Left ventricle myocardium inferior (tissue), 1 donor: ENCODE measurements at regions not wholly inside any gene's neighbourhood (a gene's known extent, or its start where the extent isn't known, plus 50 kb on each side); places are given as distances from the start of the nearest gene placed in this dataset.

ENCODE experiments used
- DNase-seq: peaks from one replicate; pipeline ENCODE4 v3.0.0-alpha.2; 2020
- H3K27ac ChIP-seq: fragments of 200-600 bp; replicated peaks from 2 replicates; pipeline ENCODE4 v1.8.0; 2021
- H3K27me3 ChIP-seq: fragments of 200-600 bp; 2 replicates; pipeline ENCODE4 v1.8.0; 2021; ENCODE audit warnings: low read depth
- H3K36me3 ChIP-seq: fragments of 200-600 bp; 2 replicates; pipeline ENCODE4 v1.8.0; 2021
- H3K4me1 ChIP-seq: fragments of 200-600 bp; 2 replicates; pipeline ENCODE4 v1.8.0; 2021
- H3K4me3 ChIP-seq: fragments of 200-600 bp; 2 replicates; pipeline ENCODE4 v1.8.0; 2021; ENCODE audit warnings: mild to moderate bottlenecking, moderate library complexity
- H3K9me3 ChIP-seq: fragments of 200-600 bp; replicated peaks from 2 replicates; pipeline ENCODE4 v1.8.0; 2021
- CTCF ChIP-seq: fragments of 200-600 bp; IDR thresholded peaks from 2 replicates; pipeline ENCODE4 v1.8.0; 2021; ENCODE audit warnings: antibody characterized with exemption, mild to moderate bottlenecking, borderline replicate concordance
- intact Hi-C: fragments of 100-400 bp; cut with micrococcal nuclease; formaldehyde crosslinking; loops from one replicate; pipeline ENCODE4 v1.11.0; 2022
- donor health status: DM: no; HTN: yes; CAD: no; lungs with severe emphysema.

DNA sequence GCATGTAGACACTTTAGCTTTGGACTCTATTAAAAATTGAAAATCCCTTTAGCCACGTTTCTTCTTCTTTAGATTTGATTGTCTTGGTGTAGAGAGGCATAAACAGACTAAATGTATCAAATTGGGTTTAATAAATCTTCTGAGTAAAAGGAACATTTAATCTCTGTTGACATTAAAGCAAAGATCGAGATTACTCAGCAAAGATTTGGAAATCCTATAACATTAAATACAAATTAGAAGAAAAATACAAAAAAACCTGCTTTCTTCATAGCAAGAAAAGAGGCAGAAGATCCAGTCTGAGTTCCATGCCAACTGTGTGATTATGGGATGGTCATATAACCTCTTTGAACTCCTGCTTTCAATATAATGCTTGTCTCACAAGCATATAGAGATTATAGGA is 172.3 kb downstream of the GJA1 start:
- no peak overlapping the region for H3K4me3 ChIP-seq
- DNase-seq, result no peak
- H3K27me3 ChIP-seq, result no peaks in the 10 kb centered on the region
- intact Hi-C loops, result no loop called here
- no peaks in the 10 kb centered on the region for H3K4me1 ChIP-seq
- H3K9me3 ChIP-seq, result no peaks in the 10 kb centered on the region
- H3K27ac ChIP-seq, result no peak overlapping the region
- H3K36me3 ChIP-seq, result no peaks in the 10 kb centered on the region
- no peak for TF ChIP-seq CTCF

DNA sequence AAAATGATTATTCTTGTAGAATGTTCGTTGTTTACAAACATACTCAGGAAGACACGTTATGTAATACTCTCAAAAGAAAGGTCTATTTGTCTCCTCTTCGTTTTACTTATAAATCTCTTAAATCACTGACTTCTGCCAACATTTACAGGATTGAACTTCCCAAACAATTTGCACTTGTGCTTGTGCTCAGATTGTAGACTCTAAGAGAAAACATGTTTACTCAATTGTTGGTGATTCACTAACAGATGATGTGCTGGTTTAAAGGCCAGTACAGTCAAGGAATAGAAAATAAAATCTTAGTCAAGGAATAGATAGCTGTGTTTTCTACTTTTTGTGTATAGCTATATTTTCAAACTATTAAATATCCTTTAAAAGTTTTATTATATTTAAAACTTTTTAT is 172.8 kb downstream of the GJA1 start:
- TF ChIP-seq CTCF, result no peak
- Histone ChIP-seq H3K36me3 (no peaks in the 10 kb centered on the region), H3K4me3 (no peak overlapping the region), H3K9me3 (no peaks in the 10 kb centered on the region), H3K27ac (no peak overlapping the region), H3K27me3 (no peaks in the 10 kb centered on the region), H3K4me1 (no peaks in the 10 kb centered on the region)
- intact Hi-C loops, result no loop called here
- DNase-seq, result no peak

GRCh38 chr6:121609281-121609680 is 173.8 kb downstream of the GJA1 start:
- DNase-seq, result no peak
- H3K36me3 ChIP-seq, result no peaks in the 10 kb centered on the region
- H3K9me3 ChIP-seq, result no peaks in the 10 kb centered on the region
- H3K4me1 ChIP-seq, result no peaks in the 10 kb centered on the region
- no peak for TF ChIP-seq CTCF
- no peaks in the 10 kb centered on the region for H3K27me3 ChIP-seq
- no peak overlapping the region for H3K4me3 ChIP-seq
- intact Hi-C loops, result no loop called here
- no peak overlapping the region for H3K27ac ChIP-seq

GRCh38 chr6:121612927-121613326 is 177.5 kb downstream of the GJA1 start:
- DNase-seq, result no peak
- intact Hi-C loops, result no loop called here
- Histone ChIP-seq H3K4me1 (no peaks in the 10 kb centered on the region), H3K27ac (no peak overlapping the region), H3K36me3 (no peaks in the 10 kb centered on the region), H3K9me3 (no peaks in the 10 kb centered on the region), H3K4me3 (no peak overlapping the region), H3K27me3 (no peaks in the 10 kb centered on the region)
- TF ChIP-seq CTCF, result no peak

GRCh38 chr6:121614115-121614514 is 178.7 kb downstream of the GJA1 start:
- TF ChIP-seq CTCF, result no peak
- no peaks in the 10 kb centered on the region for H3K9me3 ChIP-seq
- H3K4me1 ChIP-seq, result no peaks in the 10 kb centered on the region
- H3K36me3 ChIP-seq, result no peaks in the 10 kb centered on the region
- DNase-seq, result no peak
- H3K4me3 ChIP-seq, result no peak overlapping the region
- H3K27me3 ChIP-seq, result no peaks in the 10 kb centered on the region
- no peak overlapping the region for H3K27ac ChIP-seq
- intact Hi-C loops, result no loop called here

DNA sequence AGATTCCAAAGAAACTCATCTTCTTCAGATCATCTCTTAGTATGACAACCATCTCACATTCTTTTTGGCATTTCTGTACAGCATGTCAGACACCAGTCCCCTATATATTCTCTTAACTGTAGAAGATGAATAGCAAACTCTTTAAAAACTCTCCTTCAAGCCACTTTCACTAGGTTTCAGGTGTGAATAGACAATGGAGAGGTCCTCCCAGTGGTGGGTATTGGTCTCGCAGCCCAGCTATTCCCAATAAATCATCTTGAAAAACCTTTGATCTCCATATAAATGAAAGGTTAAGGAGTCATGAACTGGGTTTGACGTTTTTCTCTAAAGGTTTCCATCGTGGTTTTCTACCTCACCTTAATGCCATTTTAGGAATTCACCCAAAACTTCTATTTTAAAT is 180.0 kb downstream of the GJA1 start:
- no peak overlapping the region for H3K27ac ChIP-seq
- no peaks in the 10 kb centered on the region for H3K36me3 ChIP-seq
- intact Hi-C loops, result no loop called here
- no peaks in the 10 kb centered on the region for H3K9me3 ChIP-seq
- no peak for DNase-seq
- no peaks in the 10 kb centered on the region for H3K4me1 ChIP-seq
- TF ChIP-seq CTCF, result peak; percentile 19
- H3K27me3 ChIP-seq, result no peaks in the 10 kb centered on the region
- H3K4me3 ChIP-seq, result no peak overlapping the region
